ENCODE measurements at regions not wholly inside any gene's neighbourhood (a gene's known extent, or its start where the extent isn't known, plus 50 kb on each side); places are given as distances from the start of the nearest gene placed in this dataset.

- H3K9me3 ChIP-seq (ENCODE audit: control insufficient read depth in 1 of 2, low read length in 2 of 2), result no peaks in the 10 kb centered on the region
- Mint-ChIP-seq H3K27ac (no peak overlapping the region), H3K36me3 (no peaks in the 10 kb centered on the region), H3K9me3 (no peaks in the 10 kb centered on the region), H3K4me3 (no peak overlapping the region), H3K4me1 (no peaks in the 10 kb centered on the region), H3K27me3 (peaks cover 3 to 9% of the 10 kb centered on the region in 2 donors)
- ChIA-PET POLR2A (ENCODE audit: partially characterized antibody) (no interaction called here), CTCF (ENCODE audit: partially characterized antibody) (no interaction called here)
- no peaks in the 10 kb centered on the region for H3K4me1 ChIP-seq (ENCODE audit: insufficient read depth, low read length)
- intact Hi-C loops (cut with micrococcal nuclease), result no loop called here
- H3K36me3 ChIP-seq (ENCODE audit: insufficient read depth, low read length), result no peaks in the 10 kb centered on the region
- no peak overlapping the region for H3K27ac ChIP-seq (ENCODE audit: low read depth, low read length)
- H3K27me3 ChIP-seq (ENCODE audit: insufficient read depth, low read length), result no peaks in the 10 kb centered on the region
- DNase-seq, result no peak
- no peak overlapping the region for H3K4me3 ChIP-seq (ENCODE audit: low read length in 2 of 2)
Measured at GRCh38 chr13:76656500-76656899, 229.7 kb downstream of the KCTD12 start.

GRCh38 chr13:76656056-76656455, 230.1 kb downstream of the KCTD12 start:
- Mint-ChIP-seq H3K36me3 (no peaks in the 10 kb centered on the region), H3K4me1 (no peaks in the 10 kb centered on the region), H3K27me3 (peaks cover 3 to 9% of the 10 kb centered on the region in 2 donors), H3K4me3 (no peak overlapping the region), H3K9me3 (no peaks in the 10 kb centered on the region), H3K27ac (no peak overlapping the region)
- no peak overlapping the region for H3K27ac ChIP-seq (ENCODE audit: low read depth, low read length)
- H3K4me3 ChIP-seq (ENCODE audit: low read length in 2 of 2), result no peak overlapping the region
- intact Hi-C loops (cut with micrococcal nuclease), result no loop called here
- ChIA-PET CTCF (ENCODE audit: partially characterized antibody) (no interaction called here), POLR2A (ENCODE audit: partially characterized antibody) (no interaction called here)
- H3K9me3 ChIP-seq (ENCODE audit: control insufficient read depth in 1 of 2, low read length in 2 of 2), result no peaks in the 10 kb centered on the region
- no peaks in the 10 kb centered on the region for H3K27me3 ChIP-seq (ENCODE audit: insufficient read depth, low read length)
- no peak for DNase-seq
- H3K36me3 ChIP-seq (ENCODE audit: insufficient read depth, low read length), result no peaks in the 10 kb centered on the region
- no peaks in the 10 kb centered on the region for H3K4me1 ChIP-seq (ENCODE audit: insufficient read depth, low read length)

- no peak for DNase-seq
- Mint-ChIP-seq H3K4me3 (no peak overlapping the region), H3K27me3 (peaks cover 4 to 9% of the 10 kb centered on the region in 2 donors), H3K27ac (no peak overlapping the region), H3K9me3 (no peaks in the 10 kb centered on the region), H3K36me3 (no peaks in the 10 kb centered on the region), H3K4me1 (no peaks in the 10 kb centered on the region)
- no peak overlapping the region for H3K4me3 ChIP-seq (ENCODE audit: low read length in 2 of 2)
- ChIA-PET CTCF (ENCODE audit: partially characterized antibody) (no interaction called here), POLR2A (ENCODE audit: partially characterized antibody) (no interaction called here)
- H3K9me3 ChIP-seq (ENCODE audit: control insufficient read depth in 1 of 2, low read length in 2 of 2), result no peaks in the 10 kb centered on the region
- no peak overlapping the region for H3K27ac ChIP-seq (ENCODE audit: low read depth, low read length)
- no peaks in the 10 kb centered on the region for H3K27me3 ChIP-seq (ENCODE audit: insufficient read depth, low read length)
- no peaks in the 10 kb centered on the region for H3K36me3 ChIP-seq (ENCODE audit: insufficient read depth, low read length)
- intact Hi-C loops (cut with micrococcal nuclease), result no loop called here
- no peaks in the 10 kb centered on the region for H3K4me1 ChIP-seq (ENCODE audit: insufficient read depth, low read length)
Measured at GRCh38 chr13:76654263-76654662, 231.9 kb downstream of the KCTD12 start.

GRCh38 chr13:76651286-76651685, 234.9 kb downstream of the KCTD12 start:
- Histone ChIP-seq H3K27ac (ENCODE audit: low read depth, low read length) (no peak overlapping the region), H3K27me3 (ENCODE audit: insufficient read depth, low read length) (no peaks in the 10 kb centered on the region), H3K36me3 (ENCODE audit: insufficient read depth, low read length) (no peaks in the 10 kb centered on the region), H3K4me1 (ENCODE audit: insufficient read depth, low read length) (no peaks in the 10 kb centered on the region), H3K9me3 (ENCODE audit: control insufficient read depth in 1 of 2, low read length in 2 of 2) (no peaks in the 10 kb centered on the region), H3K4me3 (ENCODE audit: low read length in 2 of 2) (no peak overlapping the region)
- H3K4me1 Mint-ChIP-seq, result no peaks in the 10 kb centered on the region
- POLR2A ChIA-PET (ENCODE audit: partially characterized antibody), result no interaction called here
- peaks cover 7 to 9% of the 10 kb centered on the region in 2 donors for H3K27me3 Mint-ChIP-seq
- H3K4me3 Mint-ChIP-seq, result no peak overlapping the region
- peaks cover 0 to 2% (median 0%) of the 10 kb centered on the region in 8 donors for H3K9me3 Mint-ChIP-seq
- H3K36me3 Mint-ChIP-seq, result no peaks in the 10 kb centered on the region
- intact Hi-C loops (cut with micrococcal nuclease), result no loop called here
- CTCF ChIA-PET (ENCODE audit: partially characterized antibody), result no interaction called here
- no peak overlapping the region for H3K27ac Mint-ChIP-seq
- DNase-seq, result no peak

GRCh38 chr13:76647550-76647949, 238.7 kb downstream of the KCTD12 start:
- Mint-ChIP-seq H3K9me3 (peaks cover 0 to 2% (median 0%) of the 10 kb centered on the region in 8 donors), H3K36me3 (no peaks in the 10 kb centered on the region), H3K27ac (no peak overlapping the region), H3K4me1 (no peaks in the 10 kb centered on the region), H3K27me3 (peaks cover 5 to 11% of the 10 kb centered on the region in 2 donors), H3K4me3 (no peak overlapping the region)
- no peak overlapping the region for H3K27ac ChIP-seq (ENCODE audit: low read depth, low read length)
- intact Hi-C loops (cut with micrococcal nuclease), result no loop called here
- ChIA-PET POLR2A (ENCODE audit: partially characterized antibody) (no interaction called here), CTCF (ENCODE audit: partially characterized antibody) (no interaction called here)
- H3K4me1 ChIP-seq (ENCODE audit: insufficient read depth, low read length), result no peaks in the 10 kb centered on the region
- no peaks in the 10 kb centered on the region for H3K9me3 ChIP-seq (ENCODE audit: control insufficient read depth in 1 of 2, low read length in 2 of 2)
- no peaks in the 10 kb centered on the region for H3K27me3 ChIP-seq (ENCODE audit: insufficient read depth, low read length)
- no peak for DNase-seq
- no peaks in the 10 kb centered on the region for H3K36me3 ChIP-seq (ENCODE audit: insufficient read depth, low read length)
- no peak overlapping the region for H3K4me3 ChIP-seq (ENCODE audit: low read length in 2 of 2)

- Histone ChIP-seq H3K36me3 (ENCODE audit: insufficient read depth, low read length) (no peaks in the 10 kb centered on the region), H3K27ac (ENCODE audit: low read depth, low read length) (no peak overlapping the region), H3K4me1 (ENCODE audit: insufficient read depth, low read length) (no peaks in the 10 kb centered on the region), H3K27me3 (ENCODE audit: insufficient read depth, low read length) (no peaks in the 10 kb centered on the region), H3K9me3 (ENCODE audit: control insufficient read depth in 1 of 2, low read length in 2 of 2) (no peaks in the 10 kb centered on the region), H3K4me3 (ENCODE audit: low read length in 2 of 2) (no peak overlapping the region)
- Mint-ChIP-seq H3K4me3 (no peak overlapping the region), H3K4me1 (no peaks in the 10 kb centered on the region), H3K27me3 (peaks cover 5 to 11% of the 10 kb centered on the region in 2 donors), H3K9me3 (peaks cover 0 to 2% (median 0%) of the 10 kb centered on the region in 8 donors), H3K36me3 (no peaks in the 10 kb centered on the region), H3K27ac (no peak overlapping the region)
- DNase-seq, result no peak
- POLR2A ChIA-PET (ENCODE audit: partially characterized antibody), result no interaction called here
- CTCF ChIA-PET (ENCODE audit: partially characterized antibody), result no interaction called here
- intact Hi-C loops (cut with micrococcal nuclease), result no loop called here
Measured at GRCh38 chr13:76646946-76647345, 239.3 kb downstream of the KCTD12 start.

- intact Hi-C loops (cut with micrococcal nuclease), result no loop called here
- Mint-ChIP-seq H3K4me1 (no peaks in the 10 kb centered on the region), H3K27ac (no peak overlapping the region), H3K4me3 (no peak overlapping the region), H3K36me3 (no peaks in the 10 kb centered on the region), H3K9me3 (peaks cover 0 to 4% (median 0%) of the 10 kb centered on the region in 8 donors), H3K27me3 (peaks cover 5 to 11% of the 10 kb centered on the region in 2 donors)
- Histone ChIP-seq H3K27ac (ENCODE audit: low read depth, low read length) (no peak overlapping the region), H3K9me3 (ENCODE audit: control insufficient read depth in 1 of 2, low read length in 2 of 2) (no peaks in the 10 kb centered on the region), H3K27me3 (ENCODE audit: insufficient read depth, low read length) (no peaks in the 10 kb centered on the region), H3K4me1 (ENCODE audit: insufficient read depth, low read length) (no peaks in the 10 kb centered on the region), H3K36me3 (ENCODE audit: insufficient read depth, low read length) (no peaks in the 10 kb centered on the region), H3K4me3 (ENCODE audit: low read length in 2 of 2) (no peak overlapping the region)
- CTCF ChIA-PET (ENCODE audit: partially characterized antibody), result no interaction called here
- DNase-seq, result no peak
- POLR2A ChIA-PET (ENCODE audit: partially characterized antibody), result no interaction called here
Measured at GRCh38 chr13:76645632-76646031, 240.6 kb downstream of the KCTD12 start.

- no peak overlapping the region for H3K4me3 ChIP-seq (ENCODE audit: low read length in 2 of 2)
- Mint-ChIP-seq H3K27ac (no peak overlapping the region), H3K27me3 (peaks cover 4 to 11% of the 10 kb centered on the region in 2 donors), H3K36me3 (no peaks in the 10 kb centered on the region), H3K4me1 (no peaks in the 10 kb centered on the region), H3K4me3 (no peak overlapping the region), H3K9me3 (peaks cover 0 to 4% (median 0%) of the 10 kb centered on the region in 8 donors)
- DNase-seq, result no peak
- POLR2A ChIA-PET (ENCODE audit: partially characterized antibody), result no interaction called here
- H3K4me1 ChIP-seq (ENCODE audit: insufficient read depth, low read length), result no peaks in the 10 kb centered on the region
- H3K27me3 ChIP-seq (ENCODE audit: insufficient read depth, low read length), result no peaks in the 10 kb centered on the region
- no peaks in the 10 kb centered on the region for H3K9me3 ChIP-seq (ENCODE audit: control insufficient read depth in 1 of 2, low read length in 2 of 2)
- CTCF ChIA-PET (ENCODE audit: partially characterized antibody), result no interaction called here
- intact Hi-C loops (cut with micrococcal nuclease), result no loop called here
- no peaks in the 10 kb centered on the region for H3K36me3 ChIP-seq (ENCODE audit: insufficient read depth, low read length)
- no peak overlapping the region for H3K27ac ChIP-seq (ENCODE audit: low read depth, low read length)
Measured at GRCh38 chr13:76644906-76645305, 241.3 kb downstream of the KCTD12 start.
